GM12878 (cell line): ENCODE measurements at regions not wholly inside any gene's neighbourhood (a gene's known extent, or its start where the extent isn't known, plus 50 kb on each side); places are given as distances from the start of the nearest gene placed in this dataset.

Source experiments
- ATAC-seq: fragments of 200-7000 bp; cut with Tn5 transposase; 3 replicates; pipeline ENCODE4 v1.9.1; 2020; ENCODE audit warnings: mild to moderate bottlenecking, moderate library complexity
- BruUV-seq: library from RNA; stranded (reverse); fragments of 400-500 nt; replicated peaks from 2 replicates; lab custom pipeline; 2021; lab: Mats Ljungman, UMichigan
- CTCF ChIA-PET: fragments of 300-600 bp; sonication (Branson Sonifier 250); formaldehyde crosslinking; extraction: SDS; loops from one replicate; lab custom pipeline; 2021; ENCODE audit warnings: inconsistent platforms; lab: Yijun Ruan, JAX
- POLR2A ChIA-PET: fragments of 350-600 bp; formaldehyde crosslinking; extraction: SDS; loops from one replicate; lab custom pipeline; 2021; ENCODE audit warnings: inconsistent platforms; lab: Charles Lee
- RAD21 ChIA-PET: fragments of 300-600 bp; sonication (Branson Sonifier 250); formaldehyde crosslinking; loops from one replicate; lab custom pipeline; 2023; ENCODE audit warnings: antibody characterized with exemption; ENCODE audit not compliant: unreplicated experiment; lab: Charles Lee
- SMC1A ChIA-PET: fragments of 300-600 bp; sonication (Branson Sonifier 250); formaldehyde crosslinking; loops from one replicate; lab custom pipeline; 2023; ENCODE audit not compliant: unreplicated experiment, uncharacterized antibody; lab: Charles Lee
- DNase-seq: peaks from one replicate; pipeline ENCODE4 v3.0.0-alpha.2; 2011; ENCODE audit warnings: low read depth, low spot score
- FAIRE-seq: peaks from 3 replicates; lab custom pipeline; 2011; peaks lifted over from hg19 to GRCh38; lab: Jason Lieb, UNC
- H2AFZ ChIP-seq: 2 replicates; pipeline ENCODE4 v1.6.0; 2011; ENCODE audit warnings: low read depth, low read length, control low read depth; ENCODE audit not compliant: control insufficient read depth
- H3K27ac ChIP-seq: 2 replicates; pipeline ENCODE4 v1.5.1; 2011; ENCODE audit warnings: control low read depth; ENCODE audit not compliant: control insufficient read depth, insufficient read depth
- H3K27me3 ChIP-seq, 2 experiments: replicated peaks in 1 of 2; 2 replicates each; pipeline versions ENCODE4 v1.6.0 to v1.6.1; 2011; ENCODE audit warnings: low read length in 1 of 2; ENCODE audit not compliant: control insufficient read depth in 2 of 2, insufficient read depth in 2 of 2
- H3K36me3 ChIP-seq, 2 experiments: 2 replicates each; pipeline ENCODE4 v1.5.1; 2011; ENCODE audit warnings: low read length in 1 of 2; ENCODE audit not compliant: control insufficient read depth in 2 of 2, insufficient read depth in 2 of 2
- H3K4me1 ChIP-seq: 2 replicates; pipeline ENCODE4 v1.6.1; 2011; ENCODE audit warnings: mild to moderate bottlenecking, low read length, moderate library complexity, mixed read lengths; ENCODE audit not compliant: control insufficient read depth, insufficient read depth
- H3K4me2 ChIP-seq: 2 replicates; pipeline ENCODE4 v1.6.0; 2011; ENCODE audit warnings: control low read depth; ENCODE audit not compliant: control insufficient read depth, insufficient read depth
- H3K4me3 ChIP-seq: fragments of 200-600 bp; sonication (generic); 2 replicates; pipeline ENCODE4 v1.5.1; 2016
- H3K79me2 ChIP-seq: 2 replicates; pipeline ENCODE4 v1.6.0; 2011; ENCODE audit warnings: low read length; ENCODE audit not compliant: control insufficient read depth, insufficient read depth
- H3K9ac ChIP-seq: 2 replicates; pipeline ENCODE4 v1.8.0; 2011; ENCODE audit warnings: low read length, control low read depth, mixed read lengths; ENCODE audit not compliant: control insufficient read depth, insufficient read depth
- H3K9me3 ChIP-seq: replicated peaks from 3 replicates; pipeline ENCODE4 v1.5.1; 2011; ENCODE audit warnings: mild to moderate bottlenecking, low read length; ENCODE audit not compliant: control insufficient read depth, insufficient read depth
- H4K20me1 ChIP-seq: 2 replicates; pipeline ENCODE4 v1.6.0; 2011; ENCODE audit not compliant: control insufficient read depth, insufficient read depth
- BACH1 ChIP-seq: fragments of 450-650 bp; IDR thresholded peaks from 2 replicates; pipeline ENCODE4 v1.6.1; 2017; ENCODE audit warnings: mild to moderate bottlenecking, borderline replicate concordance
- GABPA ChIP-seq: IDR thresholded peaks from 2 replicates; pipeline ENCODE4 v1.6.1; 2014; ENCODE audit warnings: antibody characterized with exemption, low read depth, mild to moderate bottlenecking, inconsistent platforms
- MXI1 ChIP-seq: fragments of 150-350 bp; IDR thresholded peaks from 2 replicates; pipeline ENCODE4 v1.6.1; 2011; ENCODE audit warnings: low read depth, mild to moderate bottlenecking, inconsistent platforms, low read length, improper control_type of control experiment
- NBN ChIP-seq: fragments of 450-650 bp; IDR thresholded peaks from 2 replicates; pipeline ENCODE4 v1.6.1; 2016
- NFYA ChIP-seq: IDR thresholded peaks from 2 replicates; pipeline ENCODE4 v1.6.1; 2011; ENCODE audit warnings: low read depth, mild to moderate bottlenecking, low read length, improper control_type of control experiment, borderline replicate concordance
- NR2C2 ChIP-seq: IDR thresholded peaks from 2 replicates; pipeline ENCODE4 v1.6.1; 2011; ENCODE audit warnings: borderline replicate concordance, low read depth; ENCODE audit not compliant: control insufficient read depth, insufficient read length
- PML ChIP-seq: IDR thresholded peaks from 2 replicates; pipeline ENCODE4 v1.6.1; 2012; ENCODE audit warnings: low read length, inconsistent platforms
- POU2F2 ChIP-seq: IDR thresholded peaks from 3 replicates; pipeline ENCODE4 v1.6.1; 2011; ENCODE audit warnings: low read depth, mild to moderate bottlenecking, low read length, borderline replicate concordance
- RB1 ChIP-seq: fragments of 450-650 bp; formaldehyde crosslinking; IDR thresholded peaks from 2 replicates; pipeline ENCODE4 v1.6.1; 2017; ENCODE audit warnings: mild to moderate bottlenecking, borderline replicate concordance
- RFX5 ChIP-seq: IDR thresholded peaks from 2 replicates; pipeline ENCODE4 v1.6.1; 2011; ENCODE audit warnings: low read depth, low read length, improper control_type of control experiment
- SIX5 ChIP-seq: IDR thresholded peaks from 2 replicates; pipeline ENCODE4 v1.6.1; 2011; ENCODE audit warnings: mild to moderate bottlenecking, low read depth, low read length, moderate library complexity; ENCODE audit not compliant: severe bottlenecking
- TAF1 ChIP-seq: IDR thresholded peaks from 2 replicates; pipeline ENCODE4 v1.6.1; 2011; ENCODE audit warnings: mild to moderate bottlenecking, low read depth, low read length, borderline replicate concordance
- ZNF217 ChIP-seq: fragments of 450-650 bp; IDR thresholded peaks from 2 replicates; pipeline ENCODE4 v1.6.1; 2017; ENCODE audit warnings: antibody characterized with exemption, mild to moderate bottlenecking
- ZNF274 ChIP-seq: IDR thresholded peaks from one replicate; pipeline ENCODE4 v1.8.0; 2011; ENCODE audit not compliant: insufficient read length, insufficient read depth
- WGBS: methylation state at CpG from one replicate; pipeline ENCODE4 v1.1.6; 2016; ENCODE audit warnings: low lambda C conversion rate; ENCODE audit not compliant: insufficient replicate concordance, insufficient coverage; ENCODE audit errors: missing lambda C conversion rate; 5-methylcytosine and 5-hydroxymethylcytosine counted together
- in situ Hi-C: fragments of 300-500 bp; cut with MboI; formaldehyde crosslinking; loops from 9 replicates; pipeline ENCODE4 v1.14.3; 2018; ENCODE audit warnings: mixed read lengths
- intact Hi-C: fragments of 100-400 bp; cut with micrococcal nuclease; formaldehyde crosslinking; loops from one replicate; pipeline ENCODE4 v1.14.2; 2022; ENCODE audit not compliant: unreplicated experiment
- TF ChIP-seq, protein P1 (sequence below), 3 experiments: IDR thresholded peaks in 2 of 3; conservative IDR thresholded peaks in 1 of 3; 2 replicates each; pipeline ENCODE4 v1.5.1; 2011; ENCODE audit warnings: low read depth in 3 of 3, low read length in 3 of 3, mild to moderate bottlenecking in 3 of 3, control low read depth in 2 of 3, moderate library complexity in 2 of 3, inconsistent platforms in 1 of 3, mixed read lengths in 1 of 3; ENCODE audit not compliant: control insufficient read depth in 2 of 3, insufficient read depth in 1 of 3; ENCODE audit errors: extremely low read depth in 1 of 3
- TF ChIP-seq, protein P2 (sequence below): fragments of 450-650 bp; IDR thresholded peaks from 2 replicates; pipeline ENCODE4 v1.6.1; 2016; ENCODE audit warnings: mild to moderate bottlenecking, moderate library complexity, borderline replicate concordance
- TF ChIP-seq, protein P3 (sequence below): fragments of 450-650 bp; IDR thresholded peaks from 2 replicates; pipeline ENCODE4 v1.6.1; 2018; ENCODE audit warnings: mild to moderate bottlenecking, low read depth, moderate library complexity; ENCODE audit not compliant: partially characterized antibody

DNA sequence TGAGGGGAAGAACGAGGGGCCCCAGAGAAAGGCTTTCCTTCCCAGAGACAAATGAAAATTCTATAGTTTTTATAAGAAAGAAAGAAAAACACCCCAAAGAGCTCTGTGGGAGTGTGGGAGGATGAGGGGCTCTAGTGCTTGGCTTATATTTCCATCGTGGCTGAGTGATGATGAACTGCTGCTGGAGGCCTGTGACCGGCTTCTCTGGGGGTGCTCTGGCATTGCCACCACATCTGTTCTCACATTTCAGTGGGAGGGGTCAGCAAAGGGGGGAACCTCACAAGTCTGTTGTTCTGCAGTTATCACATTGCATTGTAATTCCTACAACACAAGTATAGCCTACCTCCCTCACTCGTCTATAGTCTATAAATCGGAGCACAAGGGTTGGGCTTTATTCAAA lies 67.6 kb upstream of the BACH2 start:
- CTCF ChIA-PET = no interaction called here
- no peak overlapping the region for H3K4me3 ChIP-seq
- peaks cover 1 to 3% of the 10 kb centered on the region in 2 experiments; a peak in 2 of 4 replicates for H3K27me3 ChIP-seq
- POLR2A ChIA-PET = no interaction called here
- BruUV-seq = no TSS peak
- H3K79me2 ChIP-seq = no peaks in the 10 kb centered on the region
- H3K4me2 ChIP-seq = no peak overlapping the region
- no peaks in the 10 kb centered on the region for H3K36me3 ChIP-seq
- ATAC-seq = no peak
- H3K9ac ChIP-seq = no peak overlapping the region
- TF ChIP-seq TAF1 (no peak), PML (no peak), BACH1 (no peak), SIX5 (no peak), MXI1 (no peak), GABPA (no peak), POU2F2 (no peak), NR2C2 (no peak), NBN (no peak), NFYA (no peak), ZNF274 (no peak), RFX5 (no peak), ZNF217 (no peak), RB1 (no peak)
- TF ChIP-seq, protein P1, sequence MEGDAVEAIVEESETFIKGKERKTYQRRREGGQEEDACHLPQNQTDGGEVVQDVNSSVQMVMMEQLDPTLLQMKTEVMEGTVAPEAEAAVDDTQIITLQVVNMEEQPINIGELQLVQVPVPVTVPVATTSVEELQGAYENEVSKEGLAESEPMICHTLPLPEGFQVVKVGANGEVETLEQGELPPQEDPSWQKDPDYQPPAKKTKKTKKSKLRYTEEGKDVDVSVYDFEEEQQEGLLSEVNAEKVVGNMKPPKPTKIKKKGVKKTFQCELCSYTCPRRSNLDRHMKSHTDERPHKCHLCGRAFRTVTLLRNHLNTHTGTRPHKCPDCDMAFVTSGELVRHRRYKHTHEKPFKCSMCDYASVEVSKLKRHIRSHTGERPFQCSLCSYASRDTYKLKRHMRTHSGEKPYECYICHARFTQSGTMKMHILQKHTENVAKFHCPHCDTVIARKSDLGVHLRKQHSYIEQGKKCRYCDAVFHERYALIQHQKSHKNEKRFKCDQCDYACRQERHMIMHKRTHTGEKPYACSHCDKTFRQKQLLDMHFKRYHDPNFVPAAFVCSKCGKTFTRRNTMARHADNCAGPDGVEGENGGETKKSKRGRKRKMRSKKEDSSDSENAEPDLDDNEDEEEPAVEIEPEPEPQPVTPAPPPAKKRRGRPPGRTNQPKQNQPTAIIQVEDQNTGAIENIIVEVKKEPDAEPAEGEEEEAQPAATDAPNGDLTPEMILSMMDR (IDR thresholded peaks at IDR 0.05 in 2 of 3, conservative IDR thresholded peaks at IDR 0.05 in 1 of 3; ENCODE audit: control insufficient read depth in 2 of 3, extremely low read depth in 1 of 3, insufficient read depth in 1 of 3, low read depth in 3 of 3, low read length in 3 of 3) = no peak
- TF ChIP-seq, protein P2, sequence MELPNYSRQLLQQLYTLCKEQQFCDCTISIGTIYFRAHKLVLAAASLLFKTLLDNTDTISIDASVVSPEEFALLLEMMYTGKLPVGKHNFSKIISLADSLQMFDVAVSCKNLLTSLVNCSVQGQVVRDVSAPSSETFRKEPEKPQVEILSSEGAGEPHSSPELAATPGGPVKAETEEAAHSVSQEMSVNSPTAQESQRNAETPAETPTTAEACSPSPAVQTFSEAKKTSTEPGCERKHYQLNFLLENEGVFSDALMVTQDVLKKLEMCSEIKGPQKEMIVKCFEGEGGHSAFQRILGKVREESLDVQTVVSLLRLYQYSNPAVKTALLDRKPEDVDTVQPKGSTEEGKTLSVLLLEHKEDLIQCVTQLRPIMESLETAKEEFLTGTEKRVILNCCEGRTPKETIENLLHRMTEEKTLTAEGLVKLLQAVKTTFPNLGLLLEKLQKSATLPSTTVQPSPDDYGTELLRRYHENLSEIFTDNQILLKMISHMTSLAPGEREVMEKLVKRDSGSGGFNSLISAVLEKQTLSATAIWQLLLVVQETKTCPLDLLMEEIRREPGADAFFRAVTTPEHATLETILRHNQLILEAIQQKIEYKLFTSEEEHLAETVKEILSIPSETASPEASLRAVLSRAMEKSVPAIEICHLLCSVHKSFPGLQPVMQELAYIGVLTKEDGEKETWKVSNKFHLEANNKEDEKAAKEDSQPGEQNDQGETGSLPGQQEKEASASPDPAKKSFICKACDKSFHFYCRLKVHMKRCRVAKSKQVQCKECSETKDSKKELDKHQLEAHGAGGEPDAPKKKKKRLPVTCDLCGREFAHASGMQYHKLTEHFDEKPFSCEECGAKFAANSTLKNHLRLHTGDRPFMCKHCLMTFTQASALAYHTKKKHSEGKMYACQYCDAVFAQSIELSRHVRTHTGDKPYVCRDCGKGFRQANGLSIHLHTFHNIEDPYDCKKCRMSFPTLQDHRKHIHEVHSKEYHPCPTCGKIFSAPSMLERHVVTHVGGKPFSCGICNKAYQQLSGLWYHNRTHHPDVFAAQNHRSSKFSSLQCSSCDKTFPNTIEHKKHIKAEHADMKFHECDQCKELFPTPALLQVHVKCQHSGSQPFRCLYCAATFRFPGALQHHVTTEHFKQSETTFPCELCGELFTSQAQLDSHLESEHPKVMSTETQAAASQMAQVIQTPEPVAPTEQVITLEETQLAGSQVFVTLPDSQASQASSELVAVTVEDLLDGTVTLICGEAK = no peak
- TF ChIP-seq, protein P3, sequence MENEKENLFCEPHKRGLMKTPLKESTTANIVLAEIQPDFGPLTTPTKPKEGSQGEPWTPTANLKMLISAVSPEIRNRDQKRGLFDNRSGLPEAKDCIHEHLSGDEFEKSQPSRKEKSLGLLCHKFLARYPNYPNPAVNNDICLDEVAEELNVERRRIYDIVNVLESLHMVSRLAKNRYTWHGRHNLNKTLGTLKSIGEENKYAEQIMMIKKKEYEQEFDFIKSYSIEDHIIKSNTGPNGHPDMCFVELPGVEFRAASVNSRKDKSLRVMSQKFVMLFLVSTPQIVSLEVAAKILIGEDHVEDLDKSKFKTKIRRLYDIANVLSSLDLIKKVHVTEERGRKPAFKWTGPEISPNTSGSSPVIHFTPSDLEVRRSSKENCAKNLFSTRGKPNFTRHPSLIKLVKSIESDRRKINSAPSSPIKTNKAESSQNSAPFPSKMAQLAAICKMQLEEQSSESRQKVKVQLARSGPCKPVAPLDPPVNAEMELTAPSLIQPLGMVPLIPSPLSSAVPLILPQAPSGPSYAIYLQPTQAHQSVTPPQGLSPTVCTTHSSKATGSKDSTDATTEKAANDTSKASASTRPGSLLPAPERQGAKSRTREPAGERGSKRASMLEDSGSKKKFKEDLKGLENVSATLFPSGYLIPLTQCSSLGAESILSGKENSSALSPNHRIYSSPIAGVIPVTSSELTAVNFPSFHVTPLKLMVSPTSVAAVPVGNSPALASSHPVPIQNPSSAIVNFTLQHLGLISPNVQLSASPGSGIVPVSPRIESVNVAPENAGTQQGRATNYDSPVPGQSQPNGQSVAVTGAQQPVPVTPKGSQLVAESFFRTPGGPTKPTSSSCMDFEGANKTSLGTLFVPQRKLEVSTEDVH = no peak
- WGBS = 52% methylated on average over 5 of the region's 5 CpGs
- SMC1A ChIA-PET = no interaction called here
- FAIRE-seq = no peak
- intact Hi-C loops (no loop called here), in situ Hi-C loops (no loop called here)
- H2AFZ ChIP-seq = no peak overlapping the region
- no peak for DNase-seq
- peaks cover 2% of the 10 kb centered on the region for H3K9me3 ChIP-seq
- no peaks in the 10 kb centered on the region for H4K20me1 ChIP-seq
- peaks cover 8% of the 10 kb centered on the region for H3K4me1 ChIP-seq
- RAD21 ChIA-PET = no interaction called here
- no peak overlapping the region for H3K27ac ChIP-seq
